B cell (primary cell): ENCODE measurements at regions not wholly inside any gene's neighbourhood (a gene's known extent, or its start where the extent isn't known, plus 50 kb on each side); places are given as distances from the start of the nearest gene placed in this dataset.

ENCODE experiments used
- ATAC-seq: fragments of 200-7000 bp; cut with Tn5 transposase; one replicate; pipeline ENCODE4 v1.10.0; 2021; ENCODE audit warnings: low read depth, mild to moderate bottlenecking, moderate number of reproducible peaks, moderate library complexity
- CTCF ChIA-PET: fragments of 350-600 bp; sonication (Branson Sonifier 250); formaldehyde crosslinking; loops from one replicate; lab custom pipeline; 2021; ENCODE audit warnings: antibody characterized with exemption, inconsistent platforms; lab: Charles Lee
- POLR2A ChIA-PET: fragments of 350-600 bp; sonication (Branson Sonifier 250); formaldehyde crosslinking; loops from one replicate; lab custom pipeline; 2021; ENCODE audit warnings: antibody characterized with exemption; lab: Charles Lee
- DNase-seq: peaks from one replicate; pipeline ENCODE4 v3.0.0; 2013
- H2AFZ ChIP-seq: 2 replicates; pipeline ENCODE4 v1.6.1; 2012; ENCODE audit warnings: mild to moderate bottlenecking, low read depth, low read length; ENCODE audit not compliant: insufficient read depth, poor library complexity, severe bottlenecking
- H3K27ac ChIP-seq, 2 donors: 1 replicate in 1 of 2; 2 replicates in 1 of 2; pipeline ENCODE4 v1.5.1; 2012 to 2013; ENCODE audit warnings: low read length in 2 of 2, mild to moderate bottlenecking in 2 of 2, moderate library complexity in 1 of 2
- H3K27me3 ChIP-seq, 4 experiments: fragments of 200-600 bp in 1 of 4; sonication (generic) in 1 of 4; replicated peaks in 1 of 4; 1 replicate in 2 of 4; 2 replicates in 2 of 4; pipeline versions ENCODE4 v1.6.1 to v1.7.0; 2013 to 2016; ENCODE audit warnings: low read length in 3 of 4, mild to moderate bottlenecking in 2 of 4, mixed read lengths in 1 of 4, moderate library complexity in 1 of 4; ENCODE audit not compliant: insufficient read depth in 4 of 4, control insufficient read depth in 3 of 4; ENCODE audit errors: control extremely low read depth in 1 of 4
- H3K36me3 ChIP-seq, 2 experiments: replicated peaks in 1 of 2; 1 replicate in 1 of 2; 2 replicates in 1 of 2; pipeline versions ENCODE4 v1.6.1 to v1.7.1; 2013; ENCODE audit warnings: low read length in 1 of 2; ENCODE audit not compliant: insufficient read depth in 2 of 2, control insufficient read depth in 1 of 2; ENCODE audit errors: control extremely low read depth in 1 of 2, extremely low read depth in 1 of 2
- H3K4me1 ChIP-seq, 2 donors: fragments of 200-600 bp in 1 of 2; sonication (generic) in 1 of 2; 1 replicate in 1 of 2; 2 replicates in 1 of 2; pipeline versions ENCODE4 v1.5.1 to v1.6.1; 2013 to 2017; ENCODE audit warnings: low read length in 2 of 2; ENCODE audit not compliant: control insufficient read depth in 2 of 2, insufficient read depth in 2 of 2
- H3K4me2 ChIP-seq: replicated peaks from 2 replicates; pipeline ENCODE3; 2012; ENCODE audit warnings: mild to moderate bottlenecking, low read depth, low read length; ENCODE audit not compliant: poor library complexity, severe bottlenecking
- H3K4me3 ChIP-seq, 5 experiments: fragments of 200-600 bp in 1 of 5; sonication (generic) in 1 of 5; 1 replicate in 3 of 5; 2 replicates in 2 of 5; pipeline versions ENCODE4 v1.5.1 to v1.7.0; 2011 to 2016; ENCODE audit warnings: low read length in 4 of 5, mild to moderate bottlenecking in 4 of 5, low read depth in 2 of 5, control low read depth in 1 of 5, moderate library complexity in 1 of 5; ENCODE audit not compliant: insufficient read depth in 1 of 5; ENCODE audit errors: control extremely low read depth in 1 of 5, extremely low read depth in 1 of 5
- H3K79me2 ChIP-seq: fragments of 200-600 bp; sonication (generic); one replicate; pipeline ENCODE4 v1.6.0; 2016; ENCODE audit warnings: low read length; ENCODE audit not compliant: control insufficient read depth, insufficient read depth
- H3K9ac ChIP-seq: fragments of 200-600 bp; sonication (generic); 2 replicates; pipeline ENCODE4 v1.6.1; 2017; ENCODE audit warnings: mild to moderate bottlenecking, low read length, moderate library complexity
- H3K9me3 ChIP-seq, 3 donors: one replicate each; pipeline versions ENCODE4 v1.6.1 to v1.7.1; 2013; ENCODE audit warnings: low read length in 2 of 3; ENCODE audit not compliant: control insufficient read depth in 2 of 3, insufficient read depth in 1 of 3; ENCODE audit errors: control extremely low read depth in 1 of 3
- H4K20me1 ChIP-seq: 2 replicates; pipeline ENCODE4 v1.6.0; 2012; ENCODE audit warnings: mild to moderate bottlenecking, low read length; ENCODE audit not compliant: insufficient read depth, control insufficient read depth, poor library complexity, severe bottlenecking
- H3K27ac Mint-ChIP-seq: one replicate; pipeline ENCODE4 v1.8.0; 2021; ENCODE audit warnings: mixed read lengths
- H3K27me3 Mint-ChIP-seq: one replicate; pipeline ENCODE4 v1.8.0; 2021; ENCODE audit warnings: mixed read lengths
- H3K4me1 Mint-ChIP-seq: one replicate; pipeline ENCODE4 v1.8.0; 2021; ENCODE audit warnings: mixed read lengths
- H3K4me3 Mint-ChIP-seq: one replicate; pipeline ENCODE4 v1.8.0; 2021; ENCODE audit warnings: mixed read lengths
- H3K9me3 Mint-ChIP-seq: one replicate; pipeline ENCODE4 v1.8.0; 2022; ENCODE audit warnings: mixed read lengths; ENCODE audit not compliant: insufficient read depth
- EZH2 ChIP-seq: IDR thresholded peaks from 2 replicates; pipeline ENCODE4 v1.6.1; 2012; ENCODE audit warnings: borderline replicate concordance, low read depth, mild to moderate bottlenecking, moderate library complexity, low read length; ENCODE audit not compliant: insufficient read depth, poor library complexity, severe bottlenecking
- WGBS: methylation state at CpG from one replicate; pipeline ENCODE4 v1.1.5; 2013; ENCODE audit warnings: missing lambda C conversion rate; ENCODE audit not compliant: insufficient coverage; 5-methylcytosine and 5-hydroxymethylcytosine counted together
- intact Hi-C: fragments of 100-400 bp; cut with micrococcal nuclease; formaldehyde crosslinking; loops from one replicate; pipeline ENCODE4 v1.10.0; 2022
- TF ChIP-seq, protein P1 (sequence below): fragments of 200-600 bp; IDR thresholded peaks from one replicate; pipeline ENCODE4 v1.8.0; 2022; ENCODE audit warnings: antibody characterized with exemption, mild to moderate bottlenecking

DNA sequence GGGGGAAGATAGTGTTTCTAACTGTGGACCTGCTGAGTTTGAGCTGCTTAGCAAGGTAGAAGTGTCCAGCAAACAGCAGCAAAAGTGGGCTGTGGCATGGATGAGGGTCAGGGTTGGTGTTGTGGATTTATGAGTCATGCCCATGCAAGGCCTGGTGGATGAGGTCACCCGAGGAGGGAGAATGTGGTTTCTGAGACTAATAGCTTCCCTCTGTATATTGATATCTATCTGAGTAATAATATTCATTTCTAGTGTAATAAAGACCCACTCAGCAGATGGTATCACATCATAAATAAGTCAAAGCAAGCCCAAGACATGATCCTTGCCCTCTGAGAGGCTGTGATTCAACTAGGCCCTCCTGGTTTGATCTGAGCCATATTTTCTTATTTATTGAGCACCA, 597.8 kb upstream of the CLINT1 start:
- Mint-ChIP-seq H3K9me3 (no peaks in the 10 kb centered on the region), H3K27me3 (no peaks in the 10 kb centered on the region), H3K27ac (no peak overlapping the region), H3K4me3 (no peak overlapping the region), H3K4me1 (no peaks in the 10 kb centered on the region)
- intact Hi-C loops: no loop called here
- no peaks in the 10 kb centered on the region for H3K36me3 ChIP-seq
- no peaks in the 10 kb centered on the region for H3K27me3 ChIP-seq
- H3K4me3 ChIP-seq: no peak overlapping the region
- H3K4me2 ChIP-seq: no peak overlapping the region
- CTCF ChIA-PET: no interaction called here
- POLR2A ChIA-PET: no interaction called here
- no peaks in the 10 kb centered on the region for H3K9me3 ChIP-seq
- ATAC-seq (no peak), DNase-seq (no peak)
- no CpG with 5 or more reads among the region's 1 CpG for WGBS
- H3K79me2 ChIP-seq: no peaks in the 10 kb centered on the region
- H3K4me1 ChIP-seq: no peaks in the 10 kb centered on the region
- H3K9ac ChIP-seq: no peak overlapping the region
- H3K27ac ChIP-seq: no peak overlapping the region
- no peak for TF ChIP-seq EZH2
- TF ChIP-seq, protein P1, sequence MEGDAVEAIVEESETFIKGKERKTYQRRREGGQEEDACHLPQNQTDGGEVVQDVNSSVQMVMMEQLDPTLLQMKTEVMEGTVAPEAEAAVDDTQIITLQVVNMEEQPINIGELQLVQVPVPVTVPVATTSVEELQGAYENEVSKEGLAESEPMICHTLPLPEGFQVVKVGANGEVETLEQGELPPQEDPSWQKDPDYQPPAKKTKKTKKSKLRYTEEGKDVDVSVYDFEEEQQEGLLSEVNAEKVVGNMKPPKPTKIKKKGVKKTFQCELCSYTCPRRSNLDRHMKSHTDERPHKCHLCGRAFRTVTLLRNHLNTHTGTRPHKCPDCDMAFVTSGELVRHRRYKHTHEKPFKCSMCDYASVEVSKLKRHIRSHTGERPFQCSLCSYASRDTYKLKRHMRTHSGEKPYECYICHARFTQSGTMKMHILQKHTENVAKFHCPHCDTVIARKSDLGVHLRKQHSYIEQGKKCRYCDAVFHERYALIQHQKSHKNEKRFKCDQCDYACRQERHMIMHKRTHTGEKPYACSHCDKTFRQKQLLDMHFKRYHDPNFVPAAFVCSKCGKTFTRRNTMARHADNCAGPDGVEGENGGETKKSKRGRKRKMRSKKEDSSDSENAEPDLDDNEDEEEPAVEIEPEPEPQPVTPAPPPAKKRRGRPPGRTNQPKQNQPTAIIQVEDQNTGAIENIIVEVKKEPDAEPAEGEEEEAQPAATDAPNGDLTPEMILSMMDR: no peak
- no peaks in the 10 kb centered on the region for H4K20me1 ChIP-seq
- no peak overlapping the region for H2AFZ ChIP-seq

DNA sequence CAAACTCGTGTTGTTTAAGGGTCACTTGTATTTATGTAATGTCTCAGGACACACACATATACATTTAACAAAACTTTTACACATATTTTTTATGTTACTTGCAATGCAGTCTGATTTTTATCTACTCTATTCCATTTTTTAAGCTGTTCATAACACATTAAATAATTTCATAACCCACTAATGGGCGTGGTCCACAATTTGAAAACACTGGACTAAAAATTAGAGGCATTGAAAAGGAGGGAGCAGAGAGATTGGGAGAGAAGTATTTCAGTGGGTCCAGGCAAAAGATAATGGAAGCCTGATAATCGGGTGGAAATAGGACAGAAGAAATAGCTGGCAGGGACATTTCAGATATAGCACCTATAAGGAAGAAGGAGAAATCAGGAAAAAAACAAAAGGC, 597.3 kb upstream of the CLINT1 start:
- ChIA-PET POLR2A (no interaction called here), CTCF (no interaction called here)
- Histone ChIP-seq H3K27ac (no peak overlapping the region), H3K4me1 (no peaks in the 10 kb centered on the region), H3K27me3 (no peaks in the 10 kb centered on the region), H3K4me2 (no peak overlapping the region), H2AFZ (no peak overlapping the region), H4K20me1 (no peaks in the 10 kb centered on the region), H3K9me3 (no peaks in the 10 kb centered on the region), H3K36me3 (no peaks in the 10 kb centered on the region), H3K4me3 (no peak overlapping the region), H3K9ac (no peak overlapping the region), H3K79me2 (no peaks in the 10 kb centered on the region)
- WGBS: no CpG with 5 or more reads among the region's 3 CpGs
- TF ChIP-seq EZH2: no peak
- no peaks in the 10 kb centered on the region for H3K9me3 Mint-ChIP-seq
- H3K27me3 Mint-ChIP-seq: no peaks in the 10 kb centered on the region
- no peak overlapping the region for H3K27ac Mint-ChIP-seq
- intact Hi-C loops: no loop called here
- no peaks in the 10 kb centered on the region for H3K4me1 Mint-ChIP-seq
- H3K4me3 Mint-ChIP-seq: no peak overlapping the region
- ATAC-seq (no peak), DNase-seq (no peak)
